ENCODE measurements at regions not wholly inside any gene's neighbourhood (a gene's known extent, or its start where the extent isn't known, plus 50 kb on each side); places are given as distances from the start of the nearest gene placed in this dataset.

DNA sequence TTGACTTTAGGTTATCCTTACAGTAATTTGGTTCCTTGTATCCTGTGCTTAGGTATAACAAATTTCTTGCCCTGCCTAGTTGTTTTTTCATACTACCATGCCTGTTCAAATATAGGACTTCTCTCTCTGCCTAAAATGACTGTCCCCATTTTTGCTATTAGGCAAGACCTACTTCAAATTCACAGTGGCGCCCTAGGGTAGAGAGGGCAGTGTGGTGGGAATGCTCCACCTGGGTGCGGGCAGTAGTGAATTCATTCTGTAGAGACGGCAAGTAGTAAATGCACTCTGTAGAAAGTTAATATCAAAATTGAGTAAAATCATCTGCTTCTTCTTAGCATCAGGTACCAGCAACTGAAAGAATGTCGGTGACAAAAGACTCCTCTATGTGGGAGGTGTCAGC is 120.4 kb upstream of the RHOBTB1 start:
- Histone ChIP-seq H3K4ac (ENCODE audit: low read length) (no peak overlapping the region), H3K23ac (ENCODE audit: low read depth, low read length, poor library complexity) (no peak overlapping the region)
- no CpG with 5 or more reads among the region's 4 CpGs for WGBS, 2 donors (ENCODE audit: extremely low coverage in 2 of 2, insufficient read length in 2 of 2, insufficient replicate concordance in 1 of 2)

DNA sequence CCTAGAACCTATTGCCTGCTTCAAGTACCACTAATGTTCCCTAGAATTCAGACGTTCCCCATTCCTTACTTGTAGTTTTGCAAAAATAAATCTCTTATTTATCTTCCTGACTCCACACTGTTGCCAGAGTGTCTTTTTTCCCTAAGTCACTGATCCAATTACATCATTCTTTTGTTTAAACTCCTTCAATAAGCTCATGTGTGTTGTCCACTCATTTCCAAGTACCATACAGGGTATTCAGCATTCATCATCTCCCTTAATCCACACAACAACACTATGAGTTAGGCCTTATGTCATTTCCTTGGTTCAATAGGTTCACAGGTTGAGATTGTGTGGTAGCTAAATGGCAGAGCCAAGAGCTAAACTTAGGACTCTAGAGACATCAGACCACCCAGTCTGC is 119.9 kb upstream of the RHOBTB1 start:
- Histone ChIP-seq H2BK12ac (ENCODE audit: low read length) (no peak overlapping the region), H3K27ac (replicated peaks; ENCODE audit: low read length) (no peak overlapping the region), H2BK15ac (ENCODE audit: low read length) (no peak overlapping the region), H3K4me1 (ENCODE audit: control insufficient read depth in 2 of 2, insufficient read depth in 1 of 2, low read depth in 1 of 2, low read length in 2 of 2) (peaks cover 9% of the 10 kb centered on the region in 2 donors), H2AFZ (ENCODE audit: low read length) (no peak overlapping the region), H2BK120ac (ENCODE audit: low read depth, low read length) (no peak overlapping the region), H3K4ac (ENCODE audit: low read length) (no peak overlapping the region), H3K18ac (ENCODE audit: low read length) (no peak overlapping the region), H4K91ac (ENCODE audit: low read depth, low read length, poor library complexity) (no peak overlapping the region), H3K4me3 (ENCODE audit: low read length in 2 of 2) (no peak overlapping the region), H2AK5ac (ENCODE audit: low read depth, low read length) (no peak overlapping the region), H3K9ac (ENCODE audit: low read depth, low read length, poor library complexity) (no peak overlapping the region), H3K23ac (ENCODE audit: low read depth, low read length, poor library complexity) (no peak overlapping the region), H3K9me3 (replicated peaks in 1 of 2; ENCODE audit: control insufficient read depth in 2 of 2, insufficient read depth in 1 of 2, low read depth in 1 of 2, low read length in 2 of 2) (no peaks in the 10 kb centered on the region), H4K8ac (ENCODE audit: low read depth, low read length) (no peak overlapping the region), H3K14ac (ENCODE audit: low read length) (no peak overlapping the region), H2BK5ac (ENCODE audit: low read length) (no peak overlapping the region), H3K27me3 (ENCODE audit: control insufficient read depth in 3 of 3, insufficient read depth in 3 of 3, low read depth in 1 of 3, low read length in 3 of 3) (no peaks in the 10 kb centered on the region), H3K4me2 (ENCODE audit: insufficient read depth, low read length, poor library complexity, severe bottlenecking) (no peak overlapping the region), H3K36me3 (replicated peaks in 1 of 2; ENCODE audit: control insufficient read depth in 2 of 2, insufficient read depth in 2 of 2, low read length in 2 of 2) (no peaks in the 10 kb centered on the region), H3K79me1 (ENCODE audit: low read depth, low read length) (no peaks in the 10 kb centered on the region)
- no CpG with 5 or more reads among the region's 1 CpG for WGBS, 2 donors (ENCODE audit: extremely low coverage in 2 of 2, insufficient read length in 2 of 2, insufficient replicate concordance in 1 of 2)
- DNase-seq (ENCODE audit: low spot score), result no peak

More for the DNA sequence above, 120.4 kb upstream of the RHOBTB1 start:
- Histone ChIP-seq H3K79me1 (ENCODE audit: low read depth, low read length) (no peaks in the 10 kb centered on the region), H2AK5ac (ENCODE audit: low read depth, low read length) (no peak overlapping the region), H3K4me3 (ENCODE audit: low read length in 2 of 2) (no peak overlapping the region), H3K9me3 (replicated peaks in 1 of 2; ENCODE audit: control insufficient read depth in 2 of 2, insufficient read depth in 1 of 2, low read depth in 1 of 2, low read length in 2 of 2) (no peaks in the 10 kb centered on the region), H3K27ac (replicated peaks; ENCODE audit: low read length) (no peak overlapping the region), H3K36me3 (replicated peaks in 1 of 2; ENCODE audit: control insufficient read depth in 2 of 2, insufficient read depth in 2 of 2, low read length in 2 of 2) (no peaks in the 10 kb centered on the region), H3K27me3 (ENCODE audit: control insufficient read depth in 3 of 3, insufficient read depth in 3 of 3, low read depth in 1 of 3, low read length in 3 of 3) (no peaks in the 10 kb centered on the region), H2AFZ (ENCODE audit: low read length) (no peak overlapping the region), H3K18ac (ENCODE audit: low read length) (no peak overlapping the region), H2BK12ac (ENCODE audit: low read length) (no peak overlapping the region), H3K9ac (ENCODE audit: low read depth, low read length, poor library complexity) (no peak overlapping the region), H2BK15ac (ENCODE audit: low read length) (no peak overlapping the region), H4K8ac (ENCODE audit: low read depth, low read length) (no peak overlapping the region), H2BK120ac (ENCODE audit: low read depth, low read length) (no peak overlapping the region), H4K91ac (ENCODE audit: low read depth, low read length, poor library complexity) (no peak overlapping the region), H3K4me2 (ENCODE audit: insufficient read depth, low read length, poor library complexity, severe bottlenecking) (no peak overlapping the region), H3K4me1 (ENCODE audit: control insufficient read depth in 2 of 2, insufficient read depth in 1 of 2, low read depth in 1 of 2, low read length in 2 of 2) (peaks cover 9% of the 10 kb centered on the region in 2 donors), H3K14ac (ENCODE audit: low read length) (no peak overlapping the region), H2BK5ac (ENCODE audit: low read length) (no peak overlapping the region)
- DNase-seq (ENCODE audit: low spot score), result no peak

DNA sequence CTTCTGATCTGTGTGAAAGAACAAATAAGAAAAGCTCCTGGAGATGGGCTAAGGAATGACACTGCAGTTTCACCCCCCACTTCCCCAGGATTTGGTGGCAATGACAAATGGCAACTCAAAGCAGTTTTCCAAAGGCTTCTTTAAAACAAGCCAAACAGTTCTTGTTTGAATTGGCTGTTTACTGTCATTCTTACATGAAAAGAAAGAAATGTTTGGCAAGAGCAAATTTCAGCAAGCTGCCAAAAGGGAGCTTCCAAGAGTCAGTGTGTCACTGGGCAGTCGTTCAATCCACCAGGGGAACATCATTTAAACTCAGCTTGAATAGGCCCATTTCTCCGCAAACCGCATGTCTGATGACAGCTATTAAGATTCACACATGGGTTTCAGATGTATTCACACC is 119.0 kb upstream of the RHOBTB1 start:
- Histone ChIP-seq H3K14ac (ENCODE audit: low read length) (no peak overlapping the region), H3K4me2 (ENCODE audit: insufficient read depth, low read length, poor library complexity, severe bottlenecking) (no peak overlapping the region), H2BK15ac (ENCODE audit: low read length) (no peak overlapping the region), H3K9ac (ENCODE audit: low read depth, low read length, poor library complexity) (no peak overlapping the region), H2BK5ac (ENCODE audit: low read length) (no peak overlapping the region), H3K4me3 (ENCODE audit: low read length in 2 of 2) (no peak overlapping the region), H2AK5ac (ENCODE audit: low read depth, low read length) (no peak overlapping the region), H3K23ac (ENCODE audit: low read depth, low read length, poor library complexity) (no peak overlapping the region), H2AFZ (ENCODE audit: low read length) (peak overlapping the region; percentile 25), H3K27me3 (ENCODE audit: control insufficient read depth in 3 of 3, insufficient read depth in 3 of 3, low read depth in 1 of 3, low read length in 3 of 3) (no peaks in the 10 kb centered on the region), H3K36me3 (replicated peaks in 1 of 2; ENCODE audit: control insufficient read depth in 2 of 2, insufficient read depth in 2 of 2, low read length in 2 of 2) (no peaks in the 10 kb centered on the region), H2BK12ac (ENCODE audit: low read length) (no peak overlapping the region), H3K79me1 (ENCODE audit: low read depth, low read length) (no peaks in the 10 kb centered on the region), H3K4ac (ENCODE audit: low read length) (no peak overlapping the region), H3K18ac (ENCODE audit: low read length) (no peak overlapping the region), H3K4me1 (ENCODE audit: control insufficient read depth in 2 of 2, insufficient read depth in 1 of 2, low read depth in 1 of 2, low read length in 2 of 2) (peaks cover 9% of the 10 kb centered on the region in 2 donors), H3K9me3 (replicated peaks in 1 of 2; ENCODE audit: control insufficient read depth in 2 of 2, insufficient read depth in 1 of 2, low read depth in 1 of 2, low read length in 2 of 2) (no peaks in the 10 kb centered on the region), H4K8ac (ENCODE audit: low read depth, low read length) (no peak overlapping the region), H3K27ac (replicated peaks; ENCODE audit: low read length) (no peak overlapping the region), H2BK120ac (ENCODE audit: low read depth, low read length) (no peak overlapping the region), H4K91ac (ENCODE audit: low read depth, low read length, poor library complexity) (no peak overlapping the region)
- DNase-seq (ENCODE audit: low spot score), result no peak
- whole genome bisulfite sequencing, 2 donors (ENCODE audit: extremely low coverage in 2 of 2, insufficient read length in 2 of 2, insufficient replicate concordance in 1 of 2), result no CpG with 5 or more reads among the region's 3 CpGs

DNA sequence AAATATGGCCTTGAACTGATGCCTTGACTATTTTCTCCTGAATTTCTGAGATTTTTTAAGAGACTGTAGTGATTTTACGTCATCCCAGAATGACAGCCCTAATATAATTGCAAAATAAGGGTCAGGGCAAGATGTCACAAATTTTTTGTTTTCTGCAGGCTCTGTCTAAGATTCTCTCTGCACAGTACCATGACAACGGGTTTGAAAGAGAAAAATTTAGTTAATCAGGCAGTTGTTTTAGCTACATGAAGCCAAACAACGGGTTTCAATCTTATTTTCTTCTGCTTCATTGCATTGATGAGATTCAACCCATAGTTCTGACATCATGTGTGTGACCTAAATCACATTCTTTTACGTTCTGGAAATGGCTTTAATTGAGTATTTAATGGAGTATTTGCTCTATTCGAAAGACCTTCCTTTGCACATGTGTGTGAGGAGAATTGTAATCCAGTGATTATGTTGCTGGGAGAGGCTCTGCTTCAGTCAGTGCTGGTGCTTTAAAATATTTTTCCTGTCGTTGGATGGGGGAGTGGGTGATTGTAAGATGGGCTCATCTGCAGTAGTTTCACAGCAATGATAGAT is 118.0 kb upstream of the RHOBTB1 start:
- H4K91ac ChIP-seq (ENCODE audit: low read depth, low read length, poor library complexity), result no peak overlapping the region
- no peak overlapping the region for H2AK5ac ChIP-seq (ENCODE audit: low read depth, low read length)
- H3K4me1 ChIP-seq (ENCODE audit: control insufficient read depth in 2 of 2, insufficient read depth in 1 of 2, low read depth in 1 of 2, low read length in 2 of 2), result peaks cover 9% of the 10 kb centered on the region in 2 donors
- H3K4me2 ChIP-seq (ENCODE audit: insufficient read depth, low read length, poor library complexity, severe bottlenecking), result no peak overlapping the region
- no peak overlapping the region for H2BK12ac ChIP-seq (ENCODE audit: low read length)
- no peak overlapping the region for H2BK5ac ChIP-seq (ENCODE audit: low read length)
- H3K23ac ChIP-seq (ENCODE audit: low read depth, low read length, poor library complexity), result no peak overlapping the region
- H3K27me3 ChIP-seq (ENCODE audit: control insufficient read depth in 3 of 3, insufficient read depth in 3 of 3, low read depth in 1 of 3, low read length in 3 of 3), result no peaks in the 10 kb centered on the region
- no peak overlapping the region for H3K4ac ChIP-seq (ENCODE audit: low read length)
- H4K8ac ChIP-seq (ENCODE audit: low read depth, low read length), result no peak overlapping the region
- no peaks in the 10 kb centered on the region for H3K36me3 ChIP-seq (replicated peaks in 1 of 2; ENCODE audit: control insufficient read depth in 2 of 2, insufficient read depth in 2 of 2, low read length in 2 of 2)
- no peak overlapping the region for H3K4me3 ChIP-seq (ENCODE audit: low read length in 2 of 2)
- H2BK120ac ChIP-seq (ENCODE audit: low read depth, low read length), result no peak overlapping the region
- H3K79me1 ChIP-seq (ENCODE audit: low read depth, low read length), result no peaks in the 10 kb centered on the region
- no peak overlapping the region for H2BK15ac ChIP-seq (ENCODE audit: low read length)
- peak overlapping the region; percentile 25 for H2AFZ ChIP-seq (ENCODE audit: low read length)
- no peak overlapping the region for H3K27ac ChIP-seq (replicated peaks; ENCODE audit: low read length)
- no CpG with 5 or more reads among the region's 6 CpGs for WGBS, 2 donors (ENCODE audit: extremely low coverage in 2 of 2, insufficient read length in 2 of 2, insufficient replicate concordance in 1 of 2)
- no peaks in the 10 kb centered on the region for H3K9me3 ChIP-seq (replicated peaks in 1 of 2; ENCODE audit: control insufficient read depth in 2 of 2, insufficient read depth in 1 of 2, low read depth in 1 of 2, low read length in 2 of 2)
- no peak overlapping the region for H3K18ac ChIP-seq (ENCODE audit: low read length)
- no peak overlapping the region for H3K9ac ChIP-seq (ENCODE audit: low read depth, low read length, poor library complexity)
- no peak for DNase-seq (ENCODE audit: low spot score)
- no peak overlapping the region for H3K14ac ChIP-seq (ENCODE audit: low read length)
